Loucy (cell line): ENCODE measurements at regions not wholly inside any gene's neighbourhood (a gene's known extent, or its start where the extent isn't known, plus 50 kb on each side); places are given as distances from the start of the nearest gene placed in this dataset.

ENCODE experiments used
- H2AFZ ChIP-seq: fragments of 200-600 bp; sonication (generic); 2 replicates; pipeline ENCODE4 v1.6.0; 2016; ENCODE audit warnings: antibody characterized with exemption, mild to moderate bottlenecking, low read length, moderate library complexity
- H3F3A ChIP-seq: fragments of 200-600 bp; 2 replicates; pipeline ENCODE4 v1.6.0; 2016; ENCODE audit warnings: antibody characterized with exemption, low read depth, mild to moderate bottlenecking
- H3K27me3 ChIP-seq: fragments of 200-600 bp; sonication (generic); 2 replicates; pipeline ENCODE4 v1.6.1; 2014; ENCODE audit warnings: low read length, mild to moderate bottlenecking; ENCODE audit not compliant: insufficient read depth, poor library complexity, severe bottlenecking
- H3K36me3 ChIP-seq: fragments of 200-600 bp; sonication (generic); 2 replicates; pipeline ENCODE4 v1.6.1; 2016; ENCODE audit warnings: low read length; ENCODE audit not compliant: insufficient read depth
- H3K4me1 ChIP-seq: fragments of 200-600 bp; sonication (generic); 2 replicates; pipeline ENCODE4 v1.5.1; 2014; ENCODE audit warnings: low read length, mild to moderate bottlenecking; ENCODE audit not compliant: insufficient read depth, poor library complexity, severe bottlenecking
- H3K4me2 ChIP-seq: fragments of 200-600 bp; sonication (generic); 2 replicates; pipeline ENCODE4 v1.6.0; 2014; ENCODE audit warnings: antibody characterized with exemption, low read length, low read depth, mild to moderate bottlenecking; ENCODE audit not compliant: poor library complexity, severe bottlenecking
- H3K4me3 ChIP-seq: fragments of 200-600 bp; sonication (generic); 2 replicates; pipeline ENCODE4 v1.5.1; 2014; ENCODE audit warnings: low read length, mild to moderate bottlenecking, mixed read lengths; ENCODE audit not compliant: poor library complexity, severe bottlenecking
- H3K79me2 ChIP-seq: fragments of 200-600 bp; sonication (generic); 2 replicates; pipeline ENCODE4 v1.6.1; 2014; ENCODE audit warnings: low read length; ENCODE audit not compliant: insufficient read depth
- H3K9ac ChIP-seq: fragments of 200-600 bp; sonication (generic); 2 replicates; pipeline ENCODE4 v1.6.0; 2014; ENCODE audit warnings: mild to moderate bottlenecking, low read depth, low read length, moderate library complexity; ENCODE audit not compliant: poor library complexity, severe bottlenecking
- H3K9me2 ChIP-seq: fragments of 200-600 bp; sonication (generic); replicated peaks from 2 replicates; pipeline ENCODE4 v1.6.1; 2016; ENCODE audit warnings: low read depth, low read length, mixed read lengths
- H3K9me3 ChIP-seq: fragments of 200-600 bp; sonication (generic); 2 replicates; pipeline ENCODE4 v1.6.1; 2014; ENCODE audit warnings: mild to moderate bottlenecking, antibody characterized with exemption, low read length, low read depth; ENCODE audit not compliant: insufficient read depth
- H4K20me1 ChIP-seq: fragments of 200-600 bp; sonication (generic); 2 replicates; pipeline ENCODE4 v1.6.0; 2014; ENCODE audit warnings: antibody characterized with exemption, low read length, mild to moderate bottlenecking; ENCODE audit not compliant: insufficient read depth, poor library complexity, severe bottlenecking
- CTCF ChIP-seq: fragments of 200-600 bp; sonication (generic); conservative IDR thresholded peaks from 2 replicates; pipeline ENCODE4 v1.5.1; 2014; ENCODE audit warnings: mild to moderate bottlenecking, antibody characterized with exemption, low read length
- EZH2phosphoT487 ChIP-seq: fragments of 200-600 bp; IDR thresholded peaks from 2 replicates; pipeline ENCODE4 v1.6.1; 2018; ENCODE audit warnings: antibody characterized with exemption, mild to moderate bottlenecking, moderate library complexity, borderline replicate concordance

GRCh38 chr14:43249591-43249990, 1257.5 kb downstream of the FSCB start:
- no peak overlapping the region for H2AFZ ChIP-seq
- H3K9me2 ChIP-seq, result no peaks in the 10 kb centered on the region
- no peak overlapping the region for H3K4me2 ChIP-seq
- no peaks in the 10 kb centered on the region for H3K4me1 ChIP-seq
- H3K4me3 ChIP-seq, result no peak overlapping the region
- no peaks in the 10 kb centered on the region for H4K20me1 ChIP-seq
- no peaks in the 10 kb centered on the region for H3K79me2 ChIP-seq
- no peaks in the 10 kb centered on the region for H3K27me3 ChIP-seq
- no peak overlapping the region for H3K9ac ChIP-seq
- TF ChIP-seq EZH2phosphoT487 (no peak), CTCF (no peak)
- no peaks in the 10 kb centered on the region for H3F3A ChIP-seq
- H3K36me3 ChIP-seq, result no peaks in the 10 kb centered on the region
- no peaks in the 10 kb centered on the region for H3K9me3 ChIP-seq

DNA sequence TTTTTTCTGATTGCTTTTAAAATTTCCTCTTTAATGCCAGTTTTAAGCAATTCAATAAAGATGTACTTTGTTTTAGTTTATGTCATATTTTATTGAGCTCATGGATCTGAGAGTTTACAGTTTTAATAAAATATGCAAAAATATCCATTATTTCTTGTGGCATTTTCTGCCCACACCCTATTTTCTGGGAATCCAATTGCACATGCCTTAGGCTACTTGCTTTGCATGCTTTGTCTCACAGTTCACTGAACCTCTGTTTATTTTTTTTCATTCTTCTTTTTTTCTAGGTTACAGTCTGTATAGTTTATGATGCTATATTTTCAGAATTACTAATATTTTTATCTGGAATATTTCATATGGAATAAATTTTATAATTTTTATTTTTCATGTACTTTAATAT, 1258.0 kb downstream of the FSCB start:
- TF ChIP-seq EZH2phosphoT487 (no peak), CTCF (no peak)
- Histone ChIP-seq H3K4me1 (no peaks in the 10 kb centered on the region), H3K4me3 (no peak overlapping the region), H3K36me3 (no peaks in the 10 kb centered on the region), H3K9ac (no peak overlapping the region), H2AFZ (no peak overlapping the region), H4K20me1 (no peaks in the 10 kb centered on the region), H3K9me3 (no peaks in the 10 kb centered on the region), H3K79me2 (no peaks in the 10 kb centered on the region), H3K4me2 (no peak overlapping the region), H3F3A (no peaks in the 10 kb centered on the region), H3K9me2 (no peaks in the 10 kb centered on the region), H3K27me3 (no peaks in the 10 kb centered on the region)

GRCh38 chr14:43247877-43248276, 1259.2 kb downstream of the FSCB start:
- H3K4me3 ChIP-seq, result no peak overlapping the region
- no peak overlapping the region for H2AFZ ChIP-seq
- H3F3A ChIP-seq, result no peaks in the 10 kb centered on the region
- H3K4me1 ChIP-seq, result no peaks in the 10 kb centered on the region
- TF ChIP-seq CTCF (no peak), EZH2phosphoT487 (no peak)
- no peaks in the 10 kb centered on the region for H3K9me3 ChIP-seq
- no peaks in the 10 kb centered on the region for H3K27me3 ChIP-seq
- H4K20me1 ChIP-seq, result no peaks in the 10 kb centered on the region
- no peaks in the 10 kb centered on the region for H3K9me2 ChIP-seq
- H3K4me2 ChIP-seq, result no peak overlapping the region
- no peak overlapping the region for H3K9ac ChIP-seq
- H3K79me2 ChIP-seq, result no peaks in the 10 kb centered on the region
- H3K36me3 ChIP-seq, result no peaks in the 10 kb centered on the region
